SKM-1 treated with dmso at 0.1 percent for 144 hours (cell line): ENCODE measurements at regions not wholly inside any gene's neighbourhood (a gene's known extent, or its start where the extent isn't known, plus 50 kb on each side); places are given as distances from the start of the nearest gene placed in this dataset.
"Not testable (repeated sequence)": the region's sequence is repeated elsewhere in the genome, so short reads cannot be mapped to it uniquely, and the experiment has no call there.

Experiments used
- DNase-seq: peaks from one replicate; lab custom pipeline; 2025; ENCODE audit not compliant: unreplicated experiment; lab: John Stamatoyannopoulos, UW

GRCh38 chr5:154626876-154627557, 128.2 kb upstream of the LARP1 start:
- no peak for DNase-seq

- DNase-seq, result no peak
Observed at GRCh38 chr5:154625031-154625430, 130.1 kb upstream of the LARP1 start.

- no peak for DNase-seq
Observed at GRCh38 chr5:154624341-154624740, 130.8 kb upstream of the LARP1 start.

GRCh38 chr5:154620411-154620810, 134.8 kb upstream of the LARP1 start:
- DNase-seq, result peak; percentile 78

GRCh38 chr5:154618696-154619095, 136.5 kb upstream of the LARP1 start:
- DNase-seq, result no peak

- DNase-seq, result no peak
Observed at GRCh38 chr5:154614595-154614994, 136.6 kb upstream of the HAND1 start.

GRCh38 chr5:154614125-154614524, 136.1 kb upstream of the HAND1 start:
- no peak for DNase-seq

GRCh38 chr5:154612666-154613065, 134.6 kb upstream of the HAND1 start:
- no peak for DNase-seq

GRCh38 chr5:154611341-154611767, 133.3 kb upstream of the HAND1 start:
- DNase-seq, result no peak

GRCh38 chr5:154610321-154611154, 132.5 kb upstream of the HAND1 start:
- DNase-seq, result peak; percentile 66

GRCh38 chr5:154609251-154609650, 131.2 kb upstream of the HAND1 start:
- no peak for DNase-seq

- DNase-seq, result no peak
Observed at GRCh38 chr5:154608531-154609011, 130.5 kb upstream of the HAND1 start.

GRCh38 chr5:154607746-154608145, 129.7 kb upstream of the HAND1 start:
- no peak for DNase-seq

GRCh38 chr5:154606246-154606645, 128.2 kb upstream of the HAND1 start:
- DNase-seq, result no peak

- DNase-seq, result no peak
Observed at GRCh38 chr5:154603953-154604679, 126.1 kb upstream of the HAND1 start.

- no peak for DNase-seq
Observed at GRCh38 chr5:154603485-154603884, 125.5 kb upstream of the HAND1 start.

GRCh38 chr5:154603011-154603410, 125.0 kb upstream of the HAND1 start:
- no peak for DNase-seq

- no peak for DNase-seq
Observed at GRCh38 chr5:154601014-154601413, 123.0 kb upstream of the HAND1 start.

GRCh38 chr5:154598021-154598420, 120.0 kb upstream of the HAND1 start:
- DNase-seq, result no peak

- DNase-seq, result not testable (repeated sequence)
Observed at GRCh38 chr5:154596844-154597243, 118.8 kb upstream of the HAND1 start.

- DNase-seq, result no peak
Observed at GRCh38 chr5:154595662-154596061, 117.6 kb upstream of the HAND1 start.

GRCh38 chr5:154593796-154594195, 115.8 kb upstream of the HAND1 start:
- no peak for DNase-seq
